CD4-positive, alpha-beta T cell (primary cell): ENCODE measurements at regions not wholly inside any gene's neighbourhood (a gene's known extent, or its start where the extent isn't known, plus 50 kb on each side); places are given as distances from the start of the nearest gene placed in this dataset.

ENCODE experiments used
- ATAC-seq: fragments of 200-7000 bp; cut with Tn5 transposase; one replicate; pipeline ENCODE4 v1.10.0; 2022; ENCODE audit warnings: mild to moderate bottlenecking; ENCODE audit not compliant: poor library complexity
- CTCF ChIA-PET: fragments of 350-600 bp; sonication (Branson Sonifier 250); formaldehyde crosslinking; loops from one replicate; lab custom pipeline; 2021; ENCODE audit warnings: antibody characterized with exemption, inconsistent platforms; lab: Charles Lee
- POLR2A ChIA-PET: fragments of 350-600 bp; sonication (Branson Sonifier 250); formaldehyde crosslinking; loops from one replicate; lab custom pipeline; 2021; ENCODE audit warnings: antibody characterized with exemption, inconsistent platforms; lab: Charles Lee
- DNase-seq, 14 experiments: peaks; one replicate each; pipeline ENCODE4 v3.0.0-alpha.2; 2013 to 2020; ENCODE audit warnings: mixed read lengths in 2 of 14
- H3K27ac ChIP-seq, 2 donors: one replicate each; pipeline versions ENCODE4 v1.5.1 to v1.7.0; 2013; ENCODE audit warnings: low read length in 2 of 2, low read depth in 1 of 2, mild to moderate bottlenecking in 1 of 2
- H3K27me3 ChIP-seq, 2 experiments: 1 replicate in 1 of 2; 2 replicates in 1 of 2; pipeline versions ENCODE4 v1.6.1 to v1.7.0; 2013; ENCODE audit warnings: low read length in 2 of 2, control low read depth in 1 of 2, mild to moderate bottlenecking in 1 of 2, moderate library complexity in 1 of 2; ENCODE audit not compliant: insufficient read depth in 2 of 2, control insufficient read depth in 1 of 2
- H3K36me3 ChIP-seq: one replicate; pipeline ENCODE4 v1.6.1; 2013; ENCODE audit warnings: low read length, control low read depth; ENCODE audit not compliant: insufficient read depth
- H3K4me1 ChIP-seq: one replicate; pipeline ENCODE4 v1.6.1; 2013; ENCODE audit warnings: low read length, control low read depth; ENCODE audit not compliant: insufficient read depth
- H3K4me3 ChIP-seq: one replicate; pipeline ENCODE4 v1.5.1; 2013; ENCODE audit warnings: mild to moderate bottlenecking, low read length, moderate library complexity
- H3K9me3 ChIP-seq, 2 experiments: 1 replicate in 1 of 2; 2 replicates in 1 of 2; pipeline versions ENCODE4 v1.6.1 to v1.7.0; 2013; ENCODE audit warnings: low read length in 2 of 2, mild to moderate bottlenecking in 2 of 2, control low read depth in 1 of 2, moderate library complexity in 1 of 2; ENCODE audit not compliant: control insufficient read depth in 1 of 2, insufficient read depth in 1 of 2
- H3K27ac Mint-ChIP-seq: one replicate; pipeline ENCODE4 v1.8.0; 2020; ENCODE audit warnings: mixed read lengths
- H3K27me3 Mint-ChIP-seq: one replicate; pipeline ENCODE4 v1.8.0; 2021; ENCODE audit warnings: mixed read lengths
- H3K36me3 Mint-ChIP-seq: one replicate; pipeline ENCODE4 v1.8.0; 2021; ENCODE audit warnings: low read depth, mixed read lengths
- H3K4me1 Mint-ChIP-seq: one replicate; pipeline ENCODE4 v1.8.0; 2021; ENCODE audit warnings: low read depth, mixed read lengths
- H3K4me3 Mint-ChIP-seq: one replicate; pipeline ENCODE4 v1.8.0; 2020; ENCODE audit warnings: mild to moderate bottlenecking, mixed read lengths
- H3K9me3 Mint-ChIP-seq: one replicate; pipeline ENCODE4 v1.8.0; 2020; ENCODE audit warnings: mixed read lengths
- CTCF ChIP-seq: fragments of 200-600 bp; IDR thresholded peaks from one replicate; pipeline ENCODE4 v1.8.0; 2022; ENCODE audit warnings: antibody characterized with exemption, mild to moderate bottlenecking
- intact Hi-C, 2 experiments: fragments of 100-400 bp; cut with DNase I in 1 of 2; cut with micrococcal nuclease in 1 of 2; formaldehyde crosslinking; loops; one replicate each; pipeline versions ENCODE4 v1.15.1 to v1.9.0; 2023 to 2025; cut with DNase I, micrococcal nuclease

DNA sequence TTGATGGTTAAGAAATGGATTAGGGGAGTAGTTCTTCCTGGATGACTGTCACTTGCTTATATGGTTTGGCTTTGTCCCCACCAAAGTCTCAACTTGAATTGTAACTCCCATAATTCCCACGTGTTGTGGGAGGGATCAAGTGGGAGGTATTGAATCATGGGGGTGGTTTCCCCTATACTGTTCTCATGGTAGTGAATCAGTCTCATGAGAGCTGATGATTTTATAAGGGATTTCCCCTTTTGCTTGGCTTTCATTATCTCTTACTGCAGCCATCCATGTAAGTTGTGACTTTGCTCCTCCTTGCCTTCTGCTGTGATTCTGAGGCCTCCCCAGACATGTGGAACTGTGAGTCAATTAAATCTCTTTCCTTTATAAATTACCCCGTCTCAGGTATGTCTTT is 1621.1 kb downstream of the MRPL39 start:
- H3K4me3 Mint-ChIP-seq = no peak overlapping the region
- no peak for TF ChIP-seq CTCF
- CTCF ChIA-PET = interaction anchor here (1.1 kb wide), 1 partner anchor 29 kb away, joined by 3 read pairs; no protein-coding TSS in a partner anchor

GRCh38 chr21:23982546-23982945 is 1624.7 kb downstream of the MRPL39 start:
- intact Hi-C loops = no loop called here
- CTCF ChIA-PET = no interaction called here

More for the DNA sequence above, 1621.1 kb downstream of the MRPL39 start:
- no peaks in the 10 kb centered on the region for H3K36me3 Mint-ChIP-seq
- POLR2A ChIA-PET = no interaction called here
- no peak overlapping the region for H3K4me3 ChIP-seq
- H3K27me3 ChIP-seq = no peaks in the 10 kb centered on the region
- no peaks in the 10 kb centered on the region for H3K4me1 Mint-ChIP-seq
- intact Hi-C loops = no loop called here
- ATAC-seq (no peak), DNase-seq (no peak)
- no peak overlapping the region for H3K27ac ChIP-seq
- H3K4me1 ChIP-seq = no peaks in the 10 kb centered on the region
- no peaks in the 10 kb centered on the region for H3K9me3 ChIP-seq
- H3K9me3 Mint-ChIP-seq = no peaks in the 10 kb centered on the region
- H3K36me3 ChIP-seq = no peaks in the 10 kb centered on the region
- no peak overlapping the region for H3K27ac Mint-ChIP-seq
- H3K27me3 Mint-ChIP-seq = no peaks in the 10 kb centered on the region

GRCh38 chr21:23977971-23978370 is 1629.3 kb downstream of the MRPL39 start:
- H3K27ac Mint-ChIP-seq = no peak overlapping the region
- POLR2A ChIA-PET = no interaction called here
- H3K4me1 ChIP-seq = no peaks in the 10 kb centered on the region
- intact Hi-C loops = no loop called here
- no peaks in the 10 kb centered on the region for H3K9me3 Mint-ChIP-seq
- peak in 2 of 14 experiments; percentile 10 to 16 for DNase-seq
- CTCF ChIA-PET = no interaction called here
- no peaks in the 10 kb centered on the region for H3K27me3 ChIP-seq
- H3K4me3 ChIP-seq = no peak overlapping the region
- TF ChIP-seq CTCF = no peak
- H3K36me3 ChIP-seq = no peaks in the 10 kb centered on the region
- H3K27ac ChIP-seq = no peak overlapping the region
- no peaks in the 10 kb centered on the region for H3K36me3 Mint-ChIP-seq
- H3K9me3 ChIP-seq = peaks cover 0 to 4% of the 10 kb centered on the region in 2 experiments
- ATAC-seq = no peak
- no peaks in the 10 kb centered on the region for H3K27me3 Mint-ChIP-seq
- no peaks in the 10 kb centered on the region for H3K4me1 Mint-ChIP-seq
- H3K4me3 Mint-ChIP-seq = no peak overlapping the region

More at GRCh38 chr21:23982546-23982945, 1624.7 kb downstream of the MRPL39 start:
- Histone ChIP-seq H3K36me3 (no peaks in the 10 kb centered on the region), H3K27me3 (no peaks in the 10 kb centered on the region), H3K4me1 (no peaks in the 10 kb centered on the region), H3K9me3 (peaks cover 0 to 4% of the 10 kb centered on the region in 2 experiments), H3K27ac (no peak overlapping the region), H3K4me3 (no peak overlapping the region)
- Mint-ChIP-seq H3K9me3 (no peaks in the 10 kb centered on the region), H3K27me3 (no peaks in the 10 kb centered on the region), H3K36me3 (no peaks in the 10 kb centered on the region), H3K4me1 (no peaks in the 10 kb centered on the region), H3K4me3 (no peak overlapping the region), H3K27ac (no peak overlapping the region)
- DNase-seq (no peak), ATAC-seq (no peak)
- TF ChIP-seq CTCF = no peak
- POLR2A ChIA-PET = no interaction called here
